GM12875 (cell line): ENCODE measurements at regions not wholly inside any gene's neighbourhood (a gene's known extent, or its start where the extent isn't known, plus 50 kb on each side); places are given as distances from the start of the nearest gene placed in this dataset.

Experiments
- H3K4me3 ChIP-seq: one replicate; pipeline ENCODE4 v1.5.1; 2011; ENCODE audit warnings: low read depth, low read length, control low read depth
- TF ChIP-seq, protein P1 (sequence below): IDR thresholded peaks from 2 replicates; pipeline ENCODE4 v1.5.1; 2011; ENCODE audit warnings: low read depth, mild to moderate bottlenecking, control low read depth, inconsistent platforms, low read length, moderate library complexity, borderline replicate concordance; ENCODE audit not compliant: insufficient read depth

DNA sequence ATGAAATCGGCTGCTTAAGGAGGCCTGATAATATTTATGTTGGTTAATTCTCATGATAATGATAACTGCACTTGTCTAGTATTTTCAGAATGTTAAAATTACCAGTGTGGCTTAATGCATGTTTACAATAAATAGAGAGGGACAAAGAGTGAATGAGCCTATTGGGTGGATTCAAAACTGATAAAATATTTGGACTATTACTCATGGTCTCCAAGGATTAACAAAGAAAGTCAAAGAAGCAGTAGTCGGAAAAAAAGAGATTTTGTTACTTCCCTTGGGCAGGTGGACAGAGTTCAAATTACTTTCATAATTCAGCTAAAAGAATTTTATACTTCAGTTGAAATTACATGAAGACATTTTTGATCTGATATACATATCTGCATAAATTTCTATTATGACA lies 258.2 kb upstream of the PMFBP1 start:
- no peak overlapping the region for H3K4me3 ChIP-seq
- TF ChIP-seq, protein P1, sequence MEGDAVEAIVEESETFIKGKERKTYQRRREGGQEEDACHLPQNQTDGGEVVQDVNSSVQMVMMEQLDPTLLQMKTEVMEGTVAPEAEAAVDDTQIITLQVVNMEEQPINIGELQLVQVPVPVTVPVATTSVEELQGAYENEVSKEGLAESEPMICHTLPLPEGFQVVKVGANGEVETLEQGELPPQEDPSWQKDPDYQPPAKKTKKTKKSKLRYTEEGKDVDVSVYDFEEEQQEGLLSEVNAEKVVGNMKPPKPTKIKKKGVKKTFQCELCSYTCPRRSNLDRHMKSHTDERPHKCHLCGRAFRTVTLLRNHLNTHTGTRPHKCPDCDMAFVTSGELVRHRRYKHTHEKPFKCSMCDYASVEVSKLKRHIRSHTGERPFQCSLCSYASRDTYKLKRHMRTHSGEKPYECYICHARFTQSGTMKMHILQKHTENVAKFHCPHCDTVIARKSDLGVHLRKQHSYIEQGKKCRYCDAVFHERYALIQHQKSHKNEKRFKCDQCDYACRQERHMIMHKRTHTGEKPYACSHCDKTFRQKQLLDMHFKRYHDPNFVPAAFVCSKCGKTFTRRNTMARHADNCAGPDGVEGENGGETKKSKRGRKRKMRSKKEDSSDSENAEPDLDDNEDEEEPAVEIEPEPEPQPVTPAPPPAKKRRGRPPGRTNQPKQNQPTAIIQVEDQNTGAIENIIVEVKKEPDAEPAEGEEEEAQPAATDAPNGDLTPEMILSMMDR: no peak

DNA sequence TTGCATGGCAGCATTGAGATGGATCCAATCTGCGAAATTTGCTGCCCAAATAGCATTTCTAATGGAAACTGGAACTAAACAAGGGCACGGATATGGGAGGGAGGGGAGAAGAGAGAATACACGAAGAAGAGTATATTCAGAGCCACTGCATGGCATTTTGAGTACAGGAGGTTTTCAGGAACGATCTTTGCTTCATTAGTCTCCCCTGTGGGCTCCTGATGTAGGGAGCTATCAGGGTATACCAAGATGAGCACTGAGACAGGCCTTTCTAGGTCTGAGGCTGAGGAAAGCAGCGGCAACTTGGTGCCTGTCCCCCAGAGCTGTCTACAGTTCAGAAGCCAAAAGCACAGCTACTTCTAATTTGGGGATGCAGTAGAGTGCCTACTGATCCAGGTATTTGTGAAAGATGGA lies 257.7 kb upstream of the PMFBP1 start:
- H3K4me3 ChIP-seq: no peak overlapping the region
- TF ChIP-seq, protein P1: no peak

DNA sequence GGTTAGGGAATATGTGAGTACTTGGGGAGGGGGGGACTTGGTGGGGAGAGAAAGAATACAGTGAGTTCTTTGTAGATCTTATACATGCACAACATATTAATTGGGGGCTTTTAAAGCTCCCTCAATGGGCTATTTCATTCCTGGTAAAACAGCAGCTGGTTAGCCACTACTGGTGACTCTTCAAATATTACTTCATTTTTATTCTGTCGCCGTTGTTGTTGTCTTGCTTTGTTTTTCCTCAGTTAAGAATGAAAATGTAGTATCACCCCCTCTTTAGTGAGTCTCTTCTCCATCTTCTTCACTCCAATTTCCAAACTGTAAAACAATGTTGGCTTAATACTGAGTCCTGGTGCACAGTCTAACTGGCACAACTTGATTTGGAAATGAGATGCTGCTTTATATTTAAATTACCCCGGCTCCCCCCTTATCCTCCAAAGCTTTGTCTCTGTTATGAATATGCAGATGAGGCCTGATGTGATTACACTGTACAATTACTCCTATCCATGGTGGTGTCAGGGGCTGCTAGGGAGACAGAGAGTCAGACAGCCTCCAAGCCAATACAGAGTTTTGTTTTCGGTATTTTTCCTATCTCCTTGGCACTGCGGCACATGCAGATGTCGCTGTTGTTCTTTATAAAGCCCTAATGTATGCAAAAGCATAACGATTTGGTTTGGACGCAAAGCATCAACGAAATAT lies 256.9 kb upstream of the PMFBP1 start:
- no peak overlapping the region for H3K4me3 ChIP-seq
- TF ChIP-seq, protein P1: no peak

DNA sequence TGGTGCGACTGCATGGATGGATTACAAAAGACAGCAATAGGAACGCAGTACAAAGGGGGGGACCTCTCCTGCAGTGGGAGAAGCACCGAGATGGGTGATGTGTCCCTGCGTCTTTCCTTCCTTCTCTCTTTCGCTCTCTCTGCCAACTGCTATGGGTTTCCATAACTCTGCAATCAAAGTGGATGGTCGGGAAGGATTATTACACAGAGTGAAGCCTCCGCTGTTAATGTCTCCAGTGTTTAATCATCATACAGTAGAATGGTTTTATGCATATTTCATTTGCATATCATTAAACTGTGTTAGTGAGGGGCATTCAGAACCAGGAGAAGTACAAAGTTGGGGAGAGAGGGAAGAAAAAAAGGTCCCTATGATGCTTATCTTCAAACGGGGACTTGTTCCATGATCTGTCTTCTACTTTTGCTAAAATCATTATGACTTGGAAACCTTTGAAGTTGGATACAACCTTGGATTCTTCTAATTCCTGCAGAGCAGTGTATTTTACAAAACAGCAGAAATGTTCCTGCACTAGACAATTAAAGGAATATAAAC lies 255.9 kb upstream of the PMFBP1 start:
- TF ChIP-seq, protein P1: no peak
- H3K4me3 ChIP-seq: no peak overlapping the region

DNA sequence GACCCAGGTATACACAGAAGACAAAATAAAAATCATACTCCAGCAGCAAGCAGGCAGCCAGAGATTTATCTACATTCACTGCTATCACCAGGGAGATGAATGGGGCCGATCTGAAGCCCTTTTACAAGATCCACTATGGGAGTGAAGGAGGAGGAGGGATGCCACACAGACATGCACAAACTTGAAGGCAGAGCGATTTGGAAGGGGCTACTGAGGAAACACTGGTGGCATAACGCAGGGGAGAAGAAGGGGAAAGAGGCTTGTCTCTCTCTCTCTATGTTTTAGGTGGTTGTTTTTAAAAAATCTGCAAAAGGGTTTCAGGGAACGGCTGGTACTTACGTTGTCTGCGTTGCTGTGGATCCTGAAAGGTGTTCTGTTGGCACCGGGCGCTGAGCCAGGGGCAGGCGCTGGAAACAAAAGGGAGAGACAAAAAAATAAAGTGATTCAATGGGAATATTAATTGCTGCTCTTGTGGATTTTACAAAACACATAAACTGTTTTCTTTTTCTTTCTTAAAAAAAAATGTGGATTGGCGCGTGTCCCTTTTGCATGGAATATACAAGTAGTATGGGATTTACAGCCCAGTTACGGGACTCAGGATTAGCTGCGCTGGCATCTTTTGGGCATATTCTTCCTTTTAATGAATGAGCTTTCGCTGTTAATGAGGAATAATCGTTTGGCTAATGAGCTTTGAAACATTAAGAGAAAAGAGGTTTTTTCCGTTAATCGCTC lies 255.3 kb upstream of the PMFBP1 start:
- TF ChIP-seq, protein P1: no peak
- H3K4me3 ChIP-seq: no peak overlapping the region

DNA sequence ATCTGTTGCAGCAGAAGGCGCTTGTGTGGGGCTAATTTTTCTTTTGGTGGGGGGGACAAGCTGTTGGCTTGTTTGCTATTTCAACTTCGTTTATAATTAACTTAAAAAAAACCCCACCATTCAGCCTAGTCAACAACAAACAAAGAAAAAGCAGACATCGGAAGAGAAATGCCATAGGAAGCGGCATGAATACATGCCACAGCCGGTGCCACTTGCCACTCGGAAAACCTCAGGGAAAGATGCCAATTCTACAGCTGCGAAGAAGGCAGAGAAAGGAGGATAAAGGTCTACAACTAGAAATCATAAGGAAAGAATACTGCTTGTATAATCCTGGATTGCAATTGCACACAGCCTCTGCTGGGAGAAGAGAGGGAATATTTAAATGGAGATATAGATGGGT lies 254.4 kb upstream of the PMFBP1 start:
- TF ChIP-seq, protein P1: no peak
- no peak overlapping the region for H3K4me3 ChIP-seq

DNA sequence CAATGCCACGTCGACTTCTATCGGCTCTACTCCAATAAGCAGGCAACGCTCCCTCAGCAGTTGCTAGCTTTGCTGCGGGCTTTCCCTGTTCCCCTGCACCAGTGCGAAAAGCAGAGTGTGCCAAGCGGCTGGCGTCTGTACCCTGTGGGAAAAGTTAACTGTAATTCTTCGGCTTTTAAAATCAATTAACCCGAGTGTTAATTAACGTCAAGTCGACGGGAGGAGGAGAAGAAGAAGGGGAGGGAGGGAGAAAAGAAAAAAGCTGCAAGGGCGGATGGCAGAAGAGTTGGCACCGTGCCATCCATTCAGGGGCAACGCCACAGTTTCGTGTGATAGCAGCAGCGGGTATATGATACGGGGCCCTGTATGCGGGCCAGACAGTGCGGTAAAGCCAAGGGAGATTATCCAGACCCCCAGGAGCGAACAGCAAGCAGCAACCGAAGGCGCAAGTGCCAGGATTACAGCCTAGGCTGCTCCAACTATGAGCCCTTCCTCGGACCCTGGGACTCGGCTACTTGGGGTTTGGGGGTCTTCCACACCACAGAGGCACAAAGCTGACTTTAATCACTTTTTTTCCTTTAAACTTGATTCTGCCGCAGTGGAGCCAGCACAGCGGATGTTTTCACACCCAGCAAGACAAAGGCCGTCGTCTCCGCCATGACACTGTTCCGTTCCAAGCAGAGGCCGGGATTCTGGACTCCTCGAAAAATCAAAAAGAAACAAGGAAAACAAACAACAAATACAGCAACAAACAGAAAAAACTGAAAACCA lies 253.8 kb upstream of the PMFBP1 start:
- no peak overlapping the region for H3K4me3 ChIP-seq
- TF ChIP-seq, protein P1: no peak
